Astrocyte (in vitro differentiated cells and primary cell): ENCODE measurements at regions not wholly inside any gene's neighbourhood (a gene's known extent, or its start where the extent isn't known, plus 50 kb on each side); places are given as distances from the start of the nearest gene placed in this dataset.

Source experiments
- CTCF ChIP-seq: IDR thresholded peaks from 2 replicates; pipeline ENCODE4 v1.5.1; 2011; ENCODE audit warnings: low read depth, mild to moderate bottlenecking, inconsistent platforms, low read length, moderate library complexity; ENCODE audit not compliant: insufficient read depth
- EZH2 ChIP-seq: IDR thresholded peaks from 2 replicates; pipeline ENCODE4 v1.6.1; 2012; ENCODE audit warnings: mild to moderate bottlenecking, low read length, inconsistent platforms; ENCODE audit not compliant: insufficient read depth

- TF ChIP-seq CTCF: no peak
- no peak for TF ChIP-seq EZH2
These were observed 135.9 kb upstream of the DAB2 start for GRCh38 chr5:39560726-39561125.
